ENCODE measurements at regions not wholly inside any gene's neighbourhood (a gene's known extent, or its start where the extent isn't known, plus 50 kb on each side); places are given as distances from the start of the nearest gene placed in this dataset.
A peak's percentile ranks its signal among the peaks of the same experiment; 100 is the strongest.

GRCh38 chr2:136639651-136640050 lies 125.7 kb upstream of the THSD7B start:
- DNase-seq: no peak
- CTCF ChIA-PET: no interaction called here
- H3K4me3 Mint-ChIP-seq: no peak overlapping the region
- H3K36me3 Mint-ChIP-seq: no peaks in the 10 kb centered on the region
- no peaks in the 10 kb centered on the region for H3K27me3 Mint-ChIP-seq
- H3K9me3 Mint-ChIP-seq: no peaks in the 10 kb centered on the region
- no peaks in the 10 kb centered on the region for H3K4me1 Mint-ChIP-seq
- no peak overlapping the region for H3K27ac Mint-ChIP-seq

GRCh38 chr2:136638193-136638592 lies 127.2 kb upstream of the THSD7B start:
- CTCF ChIA-PET: no interaction called here
- no peak overlapping the region for H3K27ac Mint-ChIP-seq
- H3K4me3 Mint-ChIP-seq: no peak overlapping the region
- H3K36me3 Mint-ChIP-seq: no peaks in the 10 kb centered on the region
- no peaks in the 10 kb centered on the region for H3K4me1 Mint-ChIP-seq
- no peaks in the 10 kb centered on the region for H3K27me3 Mint-ChIP-seq
- H3K9me3 Mint-ChIP-seq: no peaks in the 10 kb centered on the region
- DNase-seq: no peak

- Mint-ChIP-seq H3K27me3 (no peaks in the 10 kb centered on the region), H3K9me3 (no peaks in the 10 kb centered on the region), H3K4me1 (no peaks in the 10 kb centered on the region), H3K4me3 (no peak overlapping the region), H3K36me3 (no peaks in the 10 kb centered on the region), H3K27ac (no peak overlapping the region)
- no peak for DNase-seq
- CTCF ChIA-PET: no interaction called here
These were observed 127.9 kb upstream of the THSD7B start for GRCh38 chr2:136637402-136637801.

- no peaks in the 10 kb centered on the region for H3K9me3 Mint-ChIP-seq
- H3K27ac Mint-ChIP-seq: no peak overlapping the region
- no peak overlapping the region for H3K4me3 Mint-ChIP-seq
- no peaks in the 10 kb centered on the region for H3K4me1 Mint-ChIP-seq
- H3K36me3 Mint-ChIP-seq: no peaks in the 10 kb centered on the region
- DNase-seq: no peak
- H3K27me3 Mint-ChIP-seq: no peaks in the 10 kb centered on the region
- CTCF ChIA-PET: no interaction called here
These were observed 136.9 kb upstream of the THSD7B start for GRCh38 chr2:136628490-136628889.

GRCh38 chr2:136613096-136613495 lies 152.2 kb upstream of the THSD7B start:
- no peak for DNase-seq
- H3K4me3 Mint-ChIP-seq: no peak overlapping the region
- CTCF ChIA-PET: no interaction called here
- no peaks in the 10 kb centered on the region for H3K9me3 Mint-ChIP-seq
- H3K27me3 Mint-ChIP-seq: no peaks in the 10 kb centered on the region
- H3K4me1 Mint-ChIP-seq: no peaks in the 10 kb centered on the region
- no peak overlapping the region for H3K27ac Mint-ChIP-seq
- H3K36me3 Mint-ChIP-seq: no peaks in the 10 kb centered on the region

- no peaks in the 10 kb centered on the region for H3K36me3 Mint-ChIP-seq
- no peaks in the 10 kb centered on the region for H3K9me3 Mint-ChIP-seq
- no peak overlapping the region for H3K4me3 Mint-ChIP-seq
- H3K27ac Mint-ChIP-seq: no peak overlapping the region
- DNase-seq: no peak
- no peaks in the 10 kb centered on the region for H3K27me3 Mint-ChIP-seq
- no peaks in the 10 kb centered on the region for H3K4me1 Mint-ChIP-seq
- CTCF ChIA-PET: no interaction called here
These were observed 153.3 kb upstream of the THSD7B start for GRCh38 chr2:136612079-136612478.

- H3K9me3 Mint-ChIP-seq: no peaks in the 10 kb centered on the region
- no peak for DNase-seq
- CTCF ChIA-PET: no interaction called here
- H3K4me1 Mint-ChIP-seq: no peaks in the 10 kb centered on the region
- no peak overlapping the region for H3K27ac Mint-ChIP-seq
- no peaks in the 10 kb centered on the region for H3K36me3 Mint-ChIP-seq
- no peak overlapping the region for H3K4me3 Mint-ChIP-seq
- no peaks in the 10 kb centered on the region for H3K27me3 Mint-ChIP-seq
These were observed 153.9 kb upstream of the THSD7B start for GRCh38 chr2:136611451-136611850.

GRCh38 chr2:136582628-136583205 lies 182.6 kb upstream of the THSD7B start:
- CTCF ChIA-PET: no interaction called here
- no peaks in the 10 kb centered on the region for H3K27me3 Mint-ChIP-seq
- no peaks in the 10 kb centered on the region for H3K36me3 Mint-ChIP-seq
- no peak overlapping the region for H3K4me3 Mint-ChIP-seq
- peak; percentile 54 for DNase-seq
- no peak overlapping the region for H3K27ac Mint-ChIP-seq
- no peaks in the 10 kb centered on the region for H3K9me3 Mint-ChIP-seq
- no peaks in the 10 kb centered on the region for H3K4me1 Mint-ChIP-seq

- Mint-ChIP-seq H3K4me1 (no peaks in the 10 kb centered on the region), H3K27ac (no peak overlapping the region), H3K36me3 (no peaks in the 10 kb centered on the region), H3K9me3 (no peaks in the 10 kb centered on the region), H3K4me3 (no peak overlapping the region), H3K27me3 (no peaks in the 10 kb centered on the region)
- no peak for DNase-seq
- CTCF ChIA-PET: no interaction called here
These were observed 193.0 kb upstream of the THSD7B start for GRCh38 chr2:136572335-136572734.

- Mint-ChIP-seq H3K36me3 (no peaks in the 10 kb centered on the region), H3K4me1 (no peaks in the 10 kb centered on the region), H3K27me3 (no peaks in the 10 kb centered on the region), H3K9me3 (no peaks in the 10 kb centered on the region), H3K4me3 (no peak overlapping the region), H3K27ac (no peak overlapping the region)
- DNase-seq: no peak
- CTCF ChIA-PET: no interaction called here
These were observed 208.1 kb upstream of the THSD7B start for GRCh38 chr2:136557203-136557602.

- H3K36me3 Mint-ChIP-seq: no peaks in the 10 kb centered on the region
- CTCF ChIA-PET: no interaction called here
These were observed 215.2 kb upstream of the THSD7B start for GRCh38 chr2:136550181-136550580.

GRCh38 chr2:136539355-136539754 lies 226.0 kb upstream of the THSD7B start:
- no peak overlapping the region for H3K27ac Mint-ChIP-seq

More at GRCh38 chr2:136550181-136550580, 215.2 kb upstream of the THSD7B start:
- H3K9me3 Mint-ChIP-seq: no peaks in the 10 kb centered on the region
- H3K27me3 Mint-ChIP-seq: no peaks in the 10 kb centered on the region
- DNase-seq: no peak
- no peaks in the 10 kb centered on the region for H3K4me1 Mint-ChIP-seq
- H3K27ac Mint-ChIP-seq: no peak overlapping the region
- no peak overlapping the region for H3K4me3 Mint-ChIP-seq

GRCh38 chr2:136538489-136538888 lies 226.9 kb upstream of the THSD7B start:
- Mint-ChIP-seq H3K27me3 (no peaks in the 10 kb centered on the region), H3K36me3 (no peaks in the 10 kb centered on the region), H3K4me1 (no peaks in the 10 kb centered on the region), H3K9me3 (no peaks in the 10 kb centered on the region), H3K27ac (no peak overlapping the region), H3K4me3 (no peak overlapping the region)
- no peak for DNase-seq
- CTCF ChIA-PET: no interaction called here

More at GRCh38 chr2:136539355-136539754, 226.0 kb upstream of the THSD7B start:
- Mint-ChIP-seq H3K4me3 (no peak overlapping the region), H3K36me3 (no peaks in the 10 kb centered on the region), H3K4me1 (no peaks in the 10 kb centered on the region), H3K9me3 (no peaks in the 10 kb centered on the region), H3K27me3 (no peaks in the 10 kb centered on the region)
- CTCF ChIA-PET: no interaction called here
- no peak for DNase-seq

- Mint-ChIP-seq H3K4me1 (no peaks in the 10 kb centered on the region), H3K27me3 (no peaks in the 10 kb centered on the region), H3K4me3 (no peak overlapping the region), H3K9me3 (no peaks in the 10 kb centered on the region), H3K36me3 (no peaks in the 10 kb centered on the region), H3K27ac (no peak overlapping the region)
- CTCF ChIA-PET: no interaction called here
- no peak for DNase-seq
These were observed 230.5 kb upstream of the THSD7B start for GRCh38 chr2:136534811-136535210.

GRCh38 chr2:136532171-136532570 lies 233.2 kb upstream of the THSD7B start:
- no peaks in the 10 kb centered on the region for H3K27me3 Mint-ChIP-seq
- H3K27ac Mint-ChIP-seq: no peak overlapping the region
- no peak for DNase-seq
- no peaks in the 10 kb centered on the region for H3K36me3 Mint-ChIP-seq
- CTCF ChIA-PET: no interaction called here
- no peak overlapping the region for H3K4me3 Mint-ChIP-seq
- H3K4me1 Mint-ChIP-seq: no peaks in the 10 kb centered on the region
- H3K9me3 Mint-ChIP-seq: no peaks in the 10 kb centered on the region

- no peaks in the 10 kb centered on the region for H3K27me3 Mint-ChIP-seq
- no peaks in the 10 kb centered on the region for H3K4me1 Mint-ChIP-seq
- H3K4me3 Mint-ChIP-seq: no peak overlapping the region
- CTCF ChIA-PET: no interaction called here
- DNase-seq: no peak
- H3K9me3 Mint-ChIP-seq: no peaks in the 10 kb centered on the region
- H3K36me3 Mint-ChIP-seq: no peaks in the 10 kb centered on the region
- no peak overlapping the region for H3K27ac Mint-ChIP-seq
These were observed 233.6 kb upstream of the THSD7B start for GRCh38 chr2:136531731-136532130.
